ENCODE measurements at regions not wholly inside any gene's neighbourhood (a gene's known extent, or its start where the extent isn't known, plus 50 kb on each side); places are given as distances from the start of the nearest gene placed in this dataset.

- no peaks in the 10 kb centered on the region for H3K9me1 ChIP-seq (replicated peaks; ENCODE audit: control insufficient read depth, extremely low read depth, insufficient read depth, low read length)
- H4K20me1 ChIP-seq (replicated peaks; ENCODE audit: control insufficient read depth, extremely low read depth, insufficient read depth, low read length): no peaks in the 10 kb centered on the region
- no peak overlapping the region for H3K9ac ChIP-seq (replicated peaks; ENCODE audit: extremely low read depth, insufficient read depth, low read length)
- no peak overlapping the region for H3K4me2 ChIP-seq (ENCODE audit: insufficient read depth, low read length)
- POLR2A ChIA-PET: no interaction called here
- H3K4me1 ChIP-seq (ENCODE audit: control insufficient read depth, extremely low read depth, insufficient read depth, low read length): no peaks in the 10 kb centered on the region
- no peaks in the 10 kb centered on the region for H3K79me2 ChIP-seq (ENCODE audit: control insufficient read depth, insufficient read depth, low read length)
- CTCF ChIA-PET: no interaction called here
- H3K27ac ChIP-seq (ENCODE audit: insufficient read depth, low read depth, low read length): no peak overlapping the region
- H3K9me3 ChIP-seq (replicated peaks; ENCODE audit: control insufficient read depth, insufficient read depth, low read length): no peaks in the 10 kb centered on the region
- H2AFZ ChIP-seq (ENCODE audit: low read depth, low read length): no peak overlapping the region
- dilution Hi-C loops (cut with MboI; ENCODE audit: extremely low pct_ligation_motif_present, low sequenced_read_pairs) (no loop called here), intact Hi-C loops (cut with micrococcal nuclease) (no loop called here)
- DNase-seq (ENCODE audit: low read depth, low spot score): no peak
- peaks cover 0 to 3% of the 10 kb centered on the region in 2 experiments for H3K27me3 ChIP-seq (ENCODE audit: control insufficient read depth in 2 of 2, insufficient read depth in 2 of 2, low read length in 2 of 2)
- no TSS peak for BruUV-seq (replicated peaks)
- TF ChIP-seq GATA2 (IDR thresholded peaks at IDR 0.05; ENCODE audit: insufficient read depth, insufficient read length, low read depth, low read length) (no peak), EZH2 (IDR thresholded peaks at IDR 0.05; ENCODE audit: borderline replicate concordance, low read depth, low read length, severe bottlenecking) (no peak), MYC (IDR thresholded peaks at IDR 0.05; ENCODE audit: low read depth, low read length) (no peak), FOS (IDR thresholded peaks at IDR 0.05; ENCODE audit: borderline replicate concordance, insufficient read depth, low read length) (no peak), MAX (IDR thresholded peaks at IDR 0.05; ENCODE audit: insufficient read depth, insufficient read length) (no peak), POLR2AphosphoS5 (IDR thresholded peaks at IDR 0.05; ENCODE audit: insufficient read depth, low read depth, low read length) (no peak), POLR2A (IDR thresholded peaks at IDR 0.05; ENCODE audit: low read depth, low read length) (no peak), JUN (IDR thresholded peaks at IDR 0.05; ENCODE audit: borderline replicate concordance, insufficient read depth, insufficient read length, low read depth) (no peak), CTCF (IDR thresholded peaks at IDR 0.05; ENCODE audit: extremely low read depth in 1 of 2, insufficient read depth in 1 of 2, low read depth in 1 of 2, low read length in 2 of 2) (no peak)
- no peak for FAIRE-seq
- H3K36me3 ChIP-seq (ENCODE audit: control insufficient read depth in 2 of 2, extremely low read depth in 1 of 2, insufficient read depth in 2 of 2, low read length in 2 of 2): no peaks in the 10 kb centered on the region
- no peak overlapping the region for H3K4me3 ChIP-seq (replicated peaks in 1 of 3; ENCODE audit: insufficient read depth in 1 of 3, low read depth in 1 of 3, low read length in 3 of 3)
Measured at GRCh38 chr18:25659541-25659940, 307.6 kb upstream of the ZNF521 start.
